ENCODE measurements at regions not wholly inside any gene's neighbourhood (a gene's known extent, or its start where the extent isn't known, plus 50 kb on each side); places are given as distances from the start of the nearest gene placed in this dataset.

GRCh38 chr4:111022758-111023157, 399.9 kb upstream of the PITX2 start:
- TF ChIP-seq CBX3 (IDR thresholded peaks at IDR 0.05; ENCODE audit: borderline replicate concordance, low read depth), result no peak
- no peak for TF ChIP-seq CTCF (IDR thresholded peaks at IDR 0.05 in 2 of 3, conservative IDR thresholded peaks at IDR 0.05 in 1 of 3; ENCODE audit: control insufficient read depth in 2 of 3, extremely low read depth in 1 of 3, insufficient read depth in 1 of 3, low read depth in 3 of 3, low read length in 3 of 3)
- no peak for TF ChIP-seq ESRRA (IDR thresholded peaks at IDR 0.05; ENCODE audit: low read length)
